Chondrocyte (in vitro differentiated cells): ENCODE measurements at regions not wholly inside any gene's neighbourhood (a gene's known extent, or its start where the extent isn't known, plus 50 kb on each side); places are given as distances from the start of the nearest gene placed in this dataset.

Experiments
- DNase-seq: peaks from one replicate; pipeline ENCODE4 v3.0.0; 2021; ENCODE audit warnings: mixed read lengths, low spot score
- H3K27ac Mint-ChIP-seq: one replicate; pipeline ENCODE4 v1.8.0; 2021; ENCODE audit warnings: mild to moderate bottlenecking, moderate library complexity, mixed read lengths; ENCODE audit not compliant: unreplicated experiment
- H3K27me3 Mint-ChIP-seq: 2 replicates; pipeline ENCODE4 v1.8.0; 2021; ENCODE audit warnings: low read depth, mixed read lengths
- H3K36me3 Mint-ChIP-seq: 2 replicates; pipeline ENCODE4 v1.8.0; 2021; ENCODE audit warnings: low read depth, mixed read lengths
- H3K4me1 Mint-ChIP-seq: 2 replicates; pipeline ENCODE4 v1.8.0; 2021; ENCODE audit warnings: low read depth, mild to moderate bottlenecking, mixed read lengths
- H3K4me3 Mint-ChIP-seq: one replicate; pipeline ENCODE4 v1.8.0; 2021; ENCODE audit warnings: mild to moderate bottlenecking, moderate library complexity, mixed read lengths; ENCODE audit not compliant: unreplicated experiment
- H3K9me3 Mint-ChIP-seq: 2 replicates; pipeline ENCODE4 v1.8.0; 2021; ENCODE audit warnings: low read depth, mixed read lengths
- CTCF ChIP-seq: fragments of 200-600 bp; sonication (generic); IDR thresholded peaks from 2 replicates; pipeline ENCODE4 v1.5.0; 2021; ENCODE audit warnings: antibody characterized with exemption, mild to moderate bottlenecking, moderate library complexity

GRCh38 chr2:128466376-128466775 is 147.7 kb upstream of the HS6ST1 start:
- Mint-ChIP-seq H3K27ac (no peak overlapping the region), H3K4me3 (no peak overlapping the region)

GRCh38 chr2:128466776-128467175 is 148.1 kb upstream of the HS6ST1 start:
- H3K27ac Mint-ChIP-seq = no peak overlapping the region
- H3K36me3 Mint-ChIP-seq = peaks cover 7% of the 10 kb centered on the region
- no peak for TF ChIP-seq CTCF
- DNase-seq = no peak
- H3K9me3 Mint-ChIP-seq = peaks cover 26% of the 10 kb centered on the region
- no peaks in the 10 kb centered on the region for H3K27me3 Mint-ChIP-seq
- H3K4me1 Mint-ChIP-seq = no peaks in the 10 kb centered on the region
- no peak overlapping the region for H3K4me3 Mint-ChIP-seq

More at GRCh38 chr2:128466376-128466775, 147.7 kb upstream of the HS6ST1 start:
- no peak for DNase-seq
- no peaks in the 10 kb centered on the region for H3K27me3 Mint-ChIP-seq
- no peak for TF ChIP-seq CTCF
- H3K4me1 Mint-ChIP-seq = no peaks in the 10 kb centered on the region
- H3K9me3 Mint-ChIP-seq = peaks cover 30% of the 10 kb centered on the region
- H3K36me3 Mint-ChIP-seq = peaks cover 7% of the 10 kb centered on the region

GRCh38 chr2:128467321-128467969 is 148.8 kb upstream of the HS6ST1 start:
- no peaks in the 10 kb centered on the region for H3K4me1 Mint-ChIP-seq
- no peak overlapping the region for H3K4me3 Mint-ChIP-seq
- H3K36me3 Mint-ChIP-seq = peaks cover 7% of the 10 kb centered on the region
- no peaks in the 10 kb centered on the region for H3K27me3 Mint-ChIP-seq
- no peak for TF ChIP-seq CTCF
- H3K9me3 Mint-ChIP-seq = peaks cover 25% of the 10 kb centered on the region
- H3K27ac Mint-ChIP-seq = no peak overlapping the region
- no peak for DNase-seq

GRCh38 chr2:128468186-128468920 is 149.7 kb upstream of the HS6ST1 start:
- DNase-seq = no peak

More at GRCh38 chr2:128468186-128468920, 149.7 kb upstream of the HS6ST1 start:
- Mint-ChIP-seq H3K9me3 (peaks cover 25% of the 10 kb centered on the region), H3K4me3 (no peak overlapping the region), H3K27me3 (no peaks in the 10 kb centered on the region), H3K4me1 (peaks cover 3% of the 10 kb centered on the region), H3K27ac (no peak overlapping the region), H3K36me3 (peaks cover 7% of the 10 kb centered on the region)
- TF ChIP-seq CTCF = no peak
